A673 (cell line): ENCODE measurements at regions not wholly inside any gene's neighbourhood (a gene's known extent, or its start where the extent isn't known, plus 50 kb on each side); places are given as distances from the start of the nearest gene placed in this dataset.

Experiments
- BruUV-seq: library from RNA; stranded (reverse); fragments of 400-500 nt; replicated peaks from 2 replicates; lab custom pipeline; 2021; lab: Mats Ljungman, UMichigan
- CTCF ChIA-PET: fragments of 300-600 bp; sonication (Branson Sonifier 250); formaldehyde crosslinking; loops from one replicate; lab custom pipeline; 2022; ENCODE audit warnings: antibody characterized with exemption; lab: Charles Lee
- POLR2A ChIA-PET: fragments of 300-600 bp; sonication (Branson Sonifier 250); formaldehyde crosslinking; loops from one replicate; lab custom pipeline; 2022; ENCODE audit warnings: antibody characterized with exemption; ENCODE audit not compliant: low non-redundant PET; lab: Charles Lee
- DNase-seq: peaks from one replicate; pipeline ENCODE4 v3.0.0-alpha.2; 2015; ENCODE audit warnings: low spot score
- H3K27ac ChIP-seq: fragments of 200-600 bp; sonication (generic); 2 replicates; pipeline ENCODE4 v1.5.1; 2016; ENCODE audit warnings: mixed run types, low read depth, mild to moderate bottlenecking, mixed read lengths, antibody characterized with exemption, low read length; ENCODE audit not compliant: poor library complexity, severe bottlenecking
- H3K27me3 ChIP-seq: fragments of 200-600 bp; sonication (generic); replicated peaks from 2 replicates; pipeline ENCODE4 v1.6.1; 2017; ENCODE audit warnings: mixed run types, low read depth, mild to moderate bottlenecking, mixed read lengths, antibody characterized with exemption, low read length; ENCODE audit not compliant: insufficient read depth, poor library complexity
- H3K36me3 ChIP-seq: fragments of 200-600 bp; sonication (generic); 2 replicates; pipeline ENCODE4 v1.6.1; 2016; ENCODE audit warnings: mixed run types, mild to moderate bottlenecking, mixed read lengths, antibody characterized with exemption, low read length; ENCODE audit not compliant: insufficient read depth, poor library complexity, severe bottlenecking
- H3K4me1 ChIP-seq: fragments of 200-600 bp; sonication (generic); 2 replicates; pipeline ENCODE4 v1.6.1; 2017; ENCODE audit warnings: mixed run types, mild to moderate bottlenecking, mixed read lengths, antibody characterized with exemption, low read length; ENCODE audit not compliant: insufficient read depth, poor library complexity, severe bottlenecking
- H3K4me3 ChIP-seq: fragments of 200-600 bp; sonication (generic); 2 replicates; pipeline ENCODE4 v1.5.1; 2016; ENCODE audit warnings: low read depth, mixed run types, mild to moderate bottlenecking, mixed read lengths, low read length; ENCODE audit not compliant: poor library complexity, severe bottlenecking
- H3K9me3 ChIP-seq: fragments of 200-600 bp; sonication (generic); 2 replicates; pipeline ENCODE4 v1.6.1; 2016; ENCODE audit warnings: mixed run types, low read depth, mild to moderate bottlenecking, mixed read lengths, antibody characterized with exemption, low read length; ENCODE audit not compliant: poor library complexity, severe bottlenecking
- EZH2 ChIP-seq: fragments of 200-600 bp; sonication (generic); IDR thresholded peaks from 2 replicates; pipeline ENCODE4 v1.6.1; 2017; ENCODE audit warnings: borderline replicate concordance, low read depth, mild to moderate bottlenecking, mixed read lengths, antibody characterized with exemption, low read length; ENCODE audit not compliant: poor library complexity, severe bottlenecking
- intact Hi-C: fragments of 100-400 bp; cut with micrococcal nuclease; formaldehyde crosslinking; loops from one replicate; pipeline ENCODE4 v1.10.0; 2022; ENCODE audit not compliant: unreplicated experiment
- TF ChIP-seq, protein P1 (sequence below): fragments of 300-800, 200-600 bp; sonication (generic); conservative IDR thresholded peaks from 2 replicates; pipeline ENCODE4 v1.5.1; 2017; ENCODE audit warnings: low read depth, mild to moderate bottlenecking, antibody characterized with exemption, low read length, moderate library complexity, mixed read lengths

DNA sequence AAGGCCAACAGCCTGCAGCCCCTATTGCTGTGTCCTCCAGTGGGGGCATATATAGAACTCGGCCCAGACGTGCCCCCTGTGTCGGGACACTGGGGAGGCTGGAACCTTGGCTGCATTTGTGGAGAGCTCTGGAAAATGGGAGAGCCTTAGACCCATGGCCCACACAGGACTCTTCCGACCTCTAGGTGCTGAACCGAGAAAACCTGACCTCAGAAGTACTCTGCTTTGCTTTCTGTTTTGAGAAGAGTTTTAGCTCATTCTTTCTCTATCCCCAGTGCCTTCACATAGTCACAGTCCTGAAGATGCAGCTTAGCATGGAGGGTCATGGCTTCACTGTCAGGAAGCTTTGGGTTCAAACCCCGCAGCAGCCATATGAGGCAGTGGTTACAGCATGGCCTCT lies 271.8 kb upstream of the B3GAT1 start:
- H3K9me3 ChIP-seq, result no peaks in the 10 kb centered on the region
- H3K36me3 ChIP-seq, result no peaks in the 10 kb centered on the region
- no peak overlapping the region for H3K4me3 ChIP-seq
- H3K4me1 ChIP-seq, result no peaks in the 10 kb centered on the region
- intact Hi-C loops, result no loop called here
- no peak for DNase-seq
- BruUV-seq, result no TSS peak
- H3K27ac ChIP-seq, result no peak overlapping the region
- no peak for TF ChIP-seq EZH2
- TF ChIP-seq, protein P1, sequence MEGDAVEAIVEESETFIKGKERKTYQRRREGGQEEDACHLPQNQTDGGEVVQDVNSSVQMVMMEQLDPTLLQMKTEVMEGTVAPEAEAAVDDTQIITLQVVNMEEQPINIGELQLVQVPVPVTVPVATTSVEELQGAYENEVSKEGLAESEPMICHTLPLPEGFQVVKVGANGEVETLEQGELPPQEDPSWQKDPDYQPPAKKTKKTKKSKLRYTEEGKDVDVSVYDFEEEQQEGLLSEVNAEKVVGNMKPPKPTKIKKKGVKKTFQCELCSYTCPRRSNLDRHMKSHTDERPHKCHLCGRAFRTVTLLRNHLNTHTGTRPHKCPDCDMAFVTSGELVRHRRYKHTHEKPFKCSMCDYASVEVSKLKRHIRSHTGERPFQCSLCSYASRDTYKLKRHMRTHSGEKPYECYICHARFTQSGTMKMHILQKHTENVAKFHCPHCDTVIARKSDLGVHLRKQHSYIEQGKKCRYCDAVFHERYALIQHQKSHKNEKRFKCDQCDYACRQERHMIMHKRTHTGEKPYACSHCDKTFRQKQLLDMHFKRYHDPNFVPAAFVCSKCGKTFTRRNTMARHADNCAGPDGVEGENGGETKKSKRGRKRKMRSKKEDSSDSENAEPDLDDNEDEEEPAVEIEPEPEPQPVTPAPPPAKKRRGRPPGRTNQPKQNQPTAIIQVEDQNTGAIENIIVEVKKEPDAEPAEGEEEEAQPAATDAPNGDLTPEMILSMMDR, result no peak
- ChIA-PET CTCF (no interaction called here), POLR2A (no interaction called here)
- no peaks in the 10 kb centered on the region for H3K27me3 ChIP-seq

DNA sequence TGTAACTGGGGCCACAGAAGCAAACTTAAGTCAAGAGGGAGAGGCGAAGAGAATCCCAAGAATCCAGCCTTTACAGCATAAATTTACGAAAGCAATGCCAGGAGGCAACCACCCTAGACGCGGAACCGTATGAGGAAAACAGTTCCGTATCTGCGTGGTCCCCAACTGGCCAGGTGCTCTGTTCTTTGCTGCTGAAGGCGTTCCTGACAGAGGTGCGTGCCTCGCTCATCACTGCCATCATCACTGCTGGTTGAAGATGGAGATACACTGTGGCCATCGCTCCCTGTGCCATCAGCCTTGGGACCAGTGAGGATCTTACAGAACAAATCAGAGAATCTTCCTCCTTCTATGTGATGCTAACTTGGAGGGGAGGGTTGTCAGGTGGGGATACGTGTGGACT lies 270.5 kb upstream of the B3GAT1 start:
- BruUV-seq, result no TSS peak
- H3K27me3 ChIP-seq, result no peaks in the 10 kb centered on the region
- H3K4me1 ChIP-seq, result no peaks in the 10 kb centered on the region
- H3K9me3 ChIP-seq, result no peaks in the 10 kb centered on the region
- no peak overlapping the region for H3K4me3 ChIP-seq
- H3K36me3 ChIP-seq, result no peaks in the 10 kb centered on the region
- no peak for DNase-seq
- ChIA-PET POLR2A (no interaction called here), CTCF (no interaction called here)
- no peak for TF ChIP-seq EZH2
- TF ChIP-seq, protein P1, result no peak
- intact Hi-C loops, result no loop called here
- no peak overlapping the region for H3K27ac ChIP-seq

DNA sequence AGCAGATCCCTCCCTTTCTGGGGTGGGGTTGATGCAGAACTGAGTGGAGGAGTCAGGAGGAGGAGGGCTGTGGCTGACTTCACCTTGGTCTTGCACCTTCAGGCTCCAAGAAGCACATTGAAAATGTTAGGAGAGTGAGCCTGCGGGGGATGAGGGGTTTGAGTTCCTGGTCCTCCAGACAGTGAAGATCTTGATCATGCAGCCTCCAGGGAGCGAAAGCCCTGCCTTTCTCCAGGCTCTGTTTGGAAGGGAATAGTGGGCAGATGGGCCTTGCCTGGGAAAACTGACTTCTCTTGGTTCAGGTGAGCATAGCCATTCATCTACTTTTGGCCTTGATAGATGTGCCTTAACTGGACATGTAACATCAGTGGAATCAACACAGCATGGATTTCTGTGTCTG lies 267.6 kb upstream of the B3GAT1 start:
- Histone ChIP-seq H3K27ac (no peak overlapping the region), H3K27me3 (no peaks in the 10 kb centered on the region), H3K36me3 (no peaks in the 10 kb centered on the region), H3K9me3 (no peaks in the 10 kb centered on the region), H3K4me3 (no peak overlapping the region), H3K4me1 (no peaks in the 10 kb centered on the region)
- DNase-seq, result no peak
- BruUV-seq, result no TSS peak
- TF ChIP-seq EZH2, result no peak
- TF ChIP-seq, protein P1, result no peak
- intact Hi-C loops, result no loop called here
- CTCF ChIA-PET, result no interaction called here
- POLR2A ChIA-PET, result no interaction called here

DNA sequence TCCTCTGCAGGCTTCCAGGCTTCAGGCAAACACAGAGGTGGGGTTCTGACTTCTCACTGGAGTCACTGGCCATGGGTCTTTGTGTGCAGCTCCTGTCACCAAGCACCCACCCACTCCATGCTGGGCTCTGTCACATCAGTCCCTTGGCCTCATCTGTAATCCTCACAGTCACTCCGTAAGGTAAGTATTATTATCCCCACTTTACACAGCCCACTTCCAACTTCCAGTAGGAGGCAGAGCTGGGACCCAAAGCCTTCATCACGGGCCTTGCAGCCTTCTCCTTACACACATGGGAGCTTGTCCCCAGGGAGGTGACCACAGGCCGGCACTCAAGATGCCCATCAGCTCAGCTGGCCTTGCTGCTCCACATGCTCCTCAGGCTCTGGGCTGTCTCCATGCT lies 266.7 kb upstream of the B3GAT1 start:
- Histone ChIP-seq H3K4me3 (no peak overlapping the region), H3K27me3 (no peaks in the 10 kb centered on the region), H3K36me3 (no peaks in the 10 kb centered on the region), H3K4me1 (no peaks in the 10 kb centered on the region), H3K27ac (no peak overlapping the region), H3K9me3 (no peaks in the 10 kb centered on the region)
- intact Hi-C loops, result no loop called here
- ChIA-PET CTCF (no interaction called here), POLR2A (no interaction called here)
- BruUV-seq, result no TSS peak
- DNase-seq, result no peak
- TF ChIP-seq, protein P1, result no peak
- no peak for TF ChIP-seq EZH2
